Suppressor macrophage treated with lipopolysaccharide for 4 hours (primary cell): ENCODE measurements at regions not wholly inside any gene's neighbourhood (a gene's known extent, or its start where the extent isn't known, plus 50 kb on each side); places are given as distances from the start of the nearest gene placed in this dataset.
A peak's percentile ranks its signal among the peaks of the same experiment; 100 is the strongest.

ENCODE experiments used
- DNase-seq: peaks from one replicate; pipeline ENCODE4 v3.0.0-alpha.2; 2020

DNA sequence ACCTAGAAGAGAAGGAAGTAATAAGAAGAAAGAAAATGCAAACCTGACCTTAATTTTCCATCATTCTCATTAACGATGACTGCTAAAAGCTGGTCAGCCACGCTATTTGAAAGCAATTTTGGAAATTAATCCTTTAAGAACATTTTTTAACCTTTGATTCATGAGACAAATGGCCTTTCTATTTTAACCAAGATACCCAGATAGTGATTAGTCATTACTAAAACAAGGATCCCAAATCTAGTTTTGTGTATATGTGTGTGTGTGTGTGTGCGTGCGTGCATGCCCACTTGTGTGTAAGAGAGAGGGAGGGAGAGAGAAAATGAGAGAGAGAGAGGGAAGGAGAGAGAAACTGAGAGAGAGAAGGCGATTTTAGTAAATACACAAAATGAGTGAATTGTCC lies 329.5 kb downstream of the DEPDC1B start:
- no peak for DNase-seq

DNA sequence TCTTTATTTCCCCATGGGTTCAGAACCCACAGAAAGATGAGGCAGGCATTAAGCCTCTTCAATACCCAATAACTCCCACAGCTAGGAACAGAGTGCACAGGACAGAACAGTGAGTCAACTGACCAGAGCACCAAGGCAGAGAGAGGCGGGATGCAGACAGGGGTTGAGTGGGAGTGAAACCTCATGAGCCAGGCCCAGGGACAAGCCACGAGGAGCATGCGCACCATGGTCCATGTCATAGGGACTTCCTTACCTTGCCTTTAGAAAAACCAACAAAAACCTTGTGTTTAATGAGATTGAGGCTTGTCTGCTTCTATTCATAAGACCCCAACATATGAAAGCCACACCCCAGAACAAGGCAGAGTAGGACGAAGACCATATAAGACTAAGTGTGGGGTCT lies 330.6 kb downstream of the DEPDC1B start:
- DNase-seq: no peak

DNA sequence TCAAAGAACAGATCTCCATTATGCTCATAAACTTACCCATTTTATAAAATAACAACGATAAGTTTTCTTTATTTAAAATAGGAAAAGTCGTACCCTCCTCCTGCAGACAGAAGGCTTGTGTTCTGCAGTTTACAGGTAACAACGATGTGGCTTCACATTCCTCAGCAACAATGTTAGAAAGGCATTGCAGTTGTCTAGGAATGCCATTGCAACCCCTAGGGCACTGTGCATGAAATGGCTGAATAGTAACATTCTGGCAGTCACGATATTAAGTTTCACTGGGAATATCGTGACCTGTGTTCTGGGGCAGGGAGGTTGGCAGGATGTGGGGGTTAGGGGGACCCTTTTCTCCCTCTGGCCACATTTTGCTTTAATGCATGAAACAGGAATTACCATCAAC lies 331.9 kb downstream of the DEPDC1B start:
- DNase-seq: no peak

DNA sequence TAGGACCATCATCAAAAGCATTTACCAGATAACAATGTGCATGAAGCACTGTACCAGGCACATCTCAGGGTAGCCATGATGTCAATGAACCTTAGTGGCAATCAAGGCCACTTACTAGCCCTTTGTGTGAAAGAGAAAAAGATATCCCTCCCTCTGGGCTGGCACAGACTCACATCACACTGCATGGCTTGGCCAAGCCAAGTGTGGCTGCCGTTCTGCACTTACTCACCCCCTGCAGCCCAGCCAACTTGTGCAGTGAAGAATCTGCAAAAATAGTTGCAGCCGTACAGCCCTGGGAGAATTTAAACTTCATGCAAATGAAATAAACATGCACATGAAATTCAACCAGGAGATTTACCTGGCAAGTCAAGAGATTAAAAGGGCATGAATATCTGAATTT lies 333.5 kb downstream of the DEPDC1B start:
- no peak for DNase-seq

DNA sequence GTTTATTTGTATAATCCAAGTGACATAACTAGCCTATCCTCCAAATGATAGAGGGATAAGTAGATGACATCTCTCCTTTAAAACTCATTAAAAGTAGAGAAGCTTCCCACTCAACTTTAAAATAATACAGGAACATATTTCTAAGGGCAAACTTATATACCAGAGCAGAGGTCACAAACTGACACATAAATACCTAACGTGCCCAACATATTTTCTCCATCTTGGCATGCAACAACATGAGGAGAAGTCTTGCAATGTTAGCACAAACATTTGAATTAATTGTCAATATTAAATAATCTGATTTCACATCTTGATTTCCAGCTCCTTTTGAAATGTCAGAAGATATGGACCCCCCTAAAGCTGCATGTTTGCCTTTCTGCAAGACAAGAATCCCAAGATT lies 335.0 kb downstream of the DEPDC1B start:
- DNase-seq: no peak

DNA sequence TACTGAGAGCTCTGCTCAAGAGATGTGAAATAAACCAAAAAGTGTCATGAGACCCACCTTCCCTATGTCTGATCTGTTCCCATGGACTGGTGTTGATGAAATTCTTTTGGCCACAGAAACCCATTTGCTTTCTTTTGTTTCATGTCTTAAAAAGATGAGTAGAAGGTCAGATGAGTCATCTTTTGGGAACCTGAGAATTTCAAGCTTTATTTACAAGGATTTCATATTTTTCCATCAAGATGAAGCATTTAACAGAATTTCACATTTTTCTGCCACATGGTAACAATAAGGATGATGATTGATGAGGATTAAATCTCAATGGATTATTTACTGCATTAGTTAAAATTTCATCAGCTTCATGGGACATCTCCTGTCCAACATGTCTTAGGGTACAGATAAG lies 337.8 kb downstream of the DEPDC1B start:
- no peak for DNase-seq

DNA sequence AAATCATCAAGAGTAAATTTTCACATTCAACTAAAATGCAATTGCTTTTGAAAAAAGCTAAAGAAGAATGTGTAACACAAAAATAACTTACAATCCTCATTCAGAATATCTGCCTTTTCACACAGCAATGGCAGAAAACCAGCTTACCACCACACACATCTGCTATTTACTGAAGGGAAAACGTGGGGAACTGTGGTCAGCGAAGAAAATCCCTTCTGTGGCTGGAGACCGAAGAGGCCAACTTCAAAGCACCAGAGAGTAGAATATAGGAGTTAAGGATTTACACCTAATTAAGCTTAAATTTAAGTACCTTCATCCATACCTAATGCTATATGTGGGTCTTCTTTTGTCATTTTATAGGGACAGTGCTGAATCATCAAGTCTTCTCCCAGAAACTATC lies 339.6 kb downstream of the DEPDC1B start:
- no peak for DNase-seq

DNA sequence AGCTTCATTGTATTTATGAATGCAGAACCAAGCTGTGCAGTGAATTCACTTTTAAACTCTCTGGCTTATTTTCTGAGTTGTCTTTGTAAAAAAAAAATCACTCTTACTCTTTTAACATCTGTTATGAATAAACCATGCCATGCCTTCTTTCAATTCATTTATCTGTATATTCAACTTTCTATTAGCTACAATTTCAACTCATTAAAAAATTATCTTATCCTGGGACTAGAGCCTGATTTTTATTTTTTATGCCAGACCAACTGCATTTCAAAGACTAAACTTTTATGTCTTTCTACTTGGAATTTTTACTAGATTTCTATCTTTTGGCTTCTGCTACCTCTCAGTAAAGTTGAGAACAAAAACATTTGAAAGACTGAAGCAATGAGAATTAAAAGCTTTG lies 342.7 kb downstream of the DEPDC1B start:
- no peak for DNase-seq

DNA sequence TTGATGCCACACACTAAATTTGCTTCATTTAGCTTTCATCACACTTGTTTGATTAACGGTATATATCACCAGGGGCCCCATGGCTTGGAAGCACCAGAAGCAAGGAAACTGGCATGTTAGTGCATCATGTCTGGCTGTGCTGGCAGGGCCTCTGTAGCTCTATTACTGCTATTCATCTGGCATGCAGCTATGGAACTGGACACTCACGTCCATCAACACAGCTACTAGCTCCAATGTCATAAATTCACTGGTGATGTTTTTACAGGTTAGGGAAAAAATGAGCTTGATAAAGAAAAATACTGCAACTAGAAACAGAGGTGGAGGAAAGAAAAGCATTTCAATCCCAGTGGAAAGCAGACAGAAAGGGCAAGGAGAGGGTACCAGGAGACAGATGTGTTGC lies 343.2 kb downstream of the DEPDC1B start:
- DNase-seq: no peak

DNA sequence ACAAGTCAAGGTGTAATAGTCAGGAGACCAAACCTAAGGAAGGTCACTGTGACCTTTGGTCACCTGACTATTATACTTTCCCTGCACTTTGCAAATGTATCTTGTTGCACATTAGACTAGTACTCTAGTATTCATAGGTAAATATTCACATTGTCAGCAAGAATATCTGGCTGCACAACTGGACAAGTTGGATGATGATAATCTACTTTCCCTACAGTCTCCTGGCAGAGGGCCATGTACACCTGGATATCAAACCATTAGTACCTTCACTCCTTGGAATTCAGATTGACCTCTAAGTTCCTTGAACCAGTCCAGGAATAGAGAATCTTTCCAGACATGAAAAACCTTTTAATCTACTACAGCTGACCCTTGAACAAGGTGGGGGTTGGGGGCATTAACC lies 344.8 kb downstream of the DEPDC1B start:
- no peak for DNase-seq

DNA sequence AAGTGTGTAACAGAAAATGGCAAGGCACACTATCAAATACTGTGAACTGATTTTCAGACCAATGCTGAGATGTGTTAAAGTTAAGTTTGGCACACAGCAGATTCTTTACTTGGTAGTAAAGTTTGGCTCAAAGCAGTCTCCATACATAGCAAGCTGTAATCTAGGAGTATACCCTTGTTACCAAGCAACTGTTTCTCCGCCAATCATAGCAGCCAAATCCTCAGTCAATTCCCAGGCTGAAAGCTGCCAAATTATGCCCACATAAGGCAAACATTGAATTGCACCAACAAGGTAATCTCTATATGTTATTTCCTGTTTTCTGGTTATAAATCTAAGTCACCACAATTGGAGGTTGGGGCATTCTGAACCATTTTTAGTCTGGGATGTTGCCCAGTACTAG lies 345.7 kb downstream of the DEPDC1B start:
- no peak for DNase-seq

DNA sequence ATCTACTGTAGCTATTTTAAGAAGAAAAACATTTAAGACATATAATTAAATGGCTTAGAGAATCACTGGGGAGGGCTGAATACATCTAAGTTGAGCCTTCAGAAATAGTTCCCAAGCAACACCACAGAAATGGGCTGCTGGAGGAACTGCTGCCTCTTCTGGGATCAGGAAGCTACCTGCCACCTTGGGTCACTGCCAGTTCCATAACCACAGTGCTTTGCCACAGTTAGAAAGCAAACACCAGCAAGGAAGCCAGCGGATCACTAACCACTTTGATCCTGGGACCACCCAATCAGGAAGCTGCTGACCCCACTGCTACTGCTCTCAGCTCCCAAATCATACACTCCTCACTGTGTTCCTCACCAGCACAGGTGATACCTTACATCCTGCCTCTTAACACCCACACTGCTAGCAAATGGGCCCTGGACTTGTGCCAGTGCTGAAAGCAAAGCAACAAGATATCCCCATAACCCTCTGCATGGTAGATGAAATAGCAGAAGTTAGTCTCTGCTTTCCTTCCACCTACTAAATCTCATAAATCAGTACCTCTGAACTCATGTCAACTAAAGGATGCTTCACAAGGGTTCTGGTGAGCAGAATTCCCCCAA lies 346.9 kb downstream of the DEPDC1B start:
- DNase-seq: no peak

DNA sequence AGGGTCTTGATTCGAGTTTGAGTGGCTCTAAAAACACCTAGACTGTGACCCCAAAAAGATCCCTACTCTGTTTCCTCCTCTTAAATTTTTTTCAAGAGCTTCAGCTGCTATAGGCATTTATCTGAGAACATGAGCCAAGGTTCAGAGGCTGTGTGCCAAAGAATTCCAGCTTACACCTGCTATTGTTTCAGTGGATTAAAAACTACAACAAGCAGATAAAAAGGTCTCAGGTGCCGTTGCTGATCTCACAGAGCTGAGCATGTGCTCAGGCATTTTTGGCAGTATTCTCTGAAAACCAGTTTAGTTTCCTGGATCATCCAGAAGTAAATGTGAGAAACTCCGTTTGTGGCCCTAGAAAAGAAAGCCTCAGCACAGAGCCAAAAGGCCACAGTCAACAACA lies 349.2 kb downstream of the DEPDC1B start:
- no peak for DNase-seq

DNA sequence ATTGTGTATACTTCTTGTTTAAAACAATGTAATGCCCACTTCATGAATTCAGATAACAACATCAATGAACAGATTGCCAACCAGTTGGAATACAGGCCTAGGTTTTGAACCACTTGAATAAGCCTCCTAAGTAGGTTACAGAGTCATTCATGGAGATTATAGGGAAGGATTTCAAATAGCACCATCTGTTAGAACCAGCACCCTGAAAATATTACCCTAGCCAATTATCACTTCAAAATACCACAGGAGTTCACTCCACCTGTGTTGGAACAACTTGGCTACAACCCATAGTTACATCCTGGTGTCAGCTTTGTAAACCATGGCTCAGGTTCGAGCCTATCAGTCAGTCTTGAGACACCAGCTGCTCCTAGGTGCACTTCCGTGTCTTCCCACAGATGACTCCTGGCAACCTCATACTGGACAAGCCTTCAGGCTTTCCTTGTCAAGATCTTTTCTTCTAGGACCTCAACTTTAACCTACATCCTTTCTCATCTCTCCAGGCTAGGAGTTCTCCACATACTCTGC lies 350.0 kb downstream of the DEPDC1B start:
- no peak for DNase-seq

DNA sequence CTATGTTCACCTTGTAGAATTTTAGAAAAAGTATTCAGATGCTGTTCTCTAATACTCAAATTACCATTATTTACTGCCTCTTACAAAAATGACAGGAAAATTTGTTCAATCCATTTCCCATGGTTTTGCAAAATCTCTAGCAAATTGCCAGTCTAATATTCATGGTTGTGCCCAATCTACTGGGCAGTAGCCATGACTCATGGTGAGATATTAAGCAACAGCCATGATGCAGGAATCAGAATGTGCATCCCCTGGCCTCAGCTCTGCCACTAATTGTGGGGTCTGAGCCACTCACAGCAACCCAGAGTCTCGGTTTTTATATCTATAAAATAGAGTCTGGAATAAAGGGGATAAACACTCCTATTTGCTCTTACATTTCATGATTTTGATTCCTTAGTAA lies 353.6 kb downstream of the DEPDC1B start:
- peak; percentile 9 for DNase-seq

DNA sequence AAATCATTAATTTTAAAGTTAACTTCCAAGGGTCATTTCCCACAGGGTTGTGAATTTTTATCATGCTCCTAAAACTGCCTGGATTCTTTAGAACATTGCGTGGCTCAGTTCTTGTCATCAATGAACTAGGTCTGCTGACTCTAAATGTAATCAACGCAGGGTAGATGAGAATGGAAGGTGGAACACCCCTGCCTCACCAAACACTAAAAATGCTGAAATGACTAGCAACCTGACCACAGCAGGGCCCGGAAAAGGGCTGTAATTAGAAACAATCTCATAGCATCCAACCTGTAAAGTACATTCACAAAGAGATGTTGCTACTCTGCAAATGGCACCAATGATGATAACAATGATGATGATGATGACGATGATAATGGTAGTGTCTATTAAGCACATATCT lies 356.9 kb downstream of the DEPDC1B start:
- DNase-seq: no peak

DNA sequence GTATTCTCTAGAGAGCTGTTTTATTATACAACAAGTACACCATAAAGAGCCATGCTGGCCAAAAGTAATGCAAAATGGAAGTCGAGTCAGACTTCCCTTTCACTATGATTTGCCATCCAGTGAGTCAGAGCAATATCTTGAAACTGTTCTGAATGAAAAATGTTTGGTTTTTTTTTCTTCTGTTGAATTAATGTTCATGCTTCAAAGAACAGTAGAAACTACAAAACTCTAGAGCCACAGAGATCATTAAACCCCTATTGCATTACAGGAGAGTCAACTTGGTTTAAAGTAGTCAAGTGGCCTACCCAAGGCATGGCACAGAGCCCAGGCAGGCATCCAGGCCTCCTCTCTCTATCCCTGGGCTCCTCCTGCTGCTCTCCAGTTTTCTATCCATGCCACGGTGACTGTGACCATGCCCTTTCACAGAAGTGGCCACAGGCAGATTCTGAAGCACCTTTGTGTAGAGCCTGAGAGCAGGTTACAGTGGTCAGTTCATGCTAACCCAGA lies 358.9 kb downstream of the DEPDC1B start:
- DNase-seq: peak; percentile 6

DNA sequence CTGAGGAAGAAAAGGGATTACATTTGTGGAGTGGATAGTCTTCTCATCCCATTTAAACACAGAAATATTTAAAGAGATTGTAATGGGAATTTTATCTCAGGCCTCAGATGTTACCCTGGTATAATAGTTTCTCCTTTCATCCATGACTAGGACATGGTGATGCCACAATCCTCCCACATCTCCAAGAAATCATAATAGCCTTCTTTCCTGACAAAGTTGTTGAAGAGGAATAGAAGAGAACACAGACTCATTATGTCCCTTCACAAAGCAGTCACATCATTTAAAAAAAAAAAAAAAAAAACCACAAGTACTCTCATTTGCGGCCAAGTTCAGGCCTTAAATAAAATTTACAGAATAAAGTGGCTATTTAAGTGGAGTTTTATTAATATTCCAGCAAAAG lies 359.6 kb downstream of the DEPDC1B start:
- no peak for DNase-seq

DNA sequence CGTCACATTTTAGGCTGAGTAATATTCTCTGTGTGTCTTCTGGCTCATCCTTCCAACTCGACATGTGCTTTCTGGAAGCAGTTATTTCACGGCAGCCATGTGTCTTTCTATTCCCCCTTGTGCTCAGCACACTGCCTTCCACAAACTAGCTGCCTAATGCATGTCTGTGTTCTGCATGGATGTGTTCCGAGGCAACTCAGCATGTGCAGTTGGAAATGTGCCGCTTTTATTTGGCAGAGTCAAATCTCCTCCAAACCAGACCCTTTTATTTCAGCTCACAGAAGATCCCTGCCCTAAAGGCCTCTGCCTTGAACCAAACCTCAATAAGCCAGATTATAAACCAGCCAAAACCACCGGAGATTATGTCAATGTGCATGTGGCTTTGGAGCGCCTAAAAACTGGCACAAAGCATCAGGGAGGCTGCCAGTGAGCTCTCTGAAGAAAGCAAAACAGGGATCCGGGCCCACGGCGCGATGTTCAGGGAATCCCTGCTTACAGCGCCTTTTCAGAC lies 360.2 kb downstream of the DEPDC1B start:
- no peak for DNase-seq

DNA sequence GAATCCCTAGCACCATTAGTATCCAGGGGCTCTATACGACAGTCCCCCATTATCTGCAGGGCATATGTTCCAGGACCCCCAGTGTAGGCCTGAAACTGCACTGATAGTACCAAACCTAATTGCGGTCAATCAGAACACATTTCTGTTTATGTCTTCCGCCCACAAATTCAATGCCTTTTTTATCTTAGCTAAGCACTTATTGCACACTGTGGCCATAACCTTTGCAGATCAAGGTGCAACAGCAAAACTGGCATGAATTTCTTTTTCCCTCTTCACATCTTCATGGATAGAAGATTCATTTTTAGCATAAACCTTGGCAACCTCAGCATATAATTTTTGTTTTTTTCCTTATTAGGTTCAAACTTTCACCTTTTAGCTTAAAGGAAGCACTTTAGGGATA lies 361.1 kb downstream of the DEPDC1B start:
- DNase-seq: no peak

DNA sequence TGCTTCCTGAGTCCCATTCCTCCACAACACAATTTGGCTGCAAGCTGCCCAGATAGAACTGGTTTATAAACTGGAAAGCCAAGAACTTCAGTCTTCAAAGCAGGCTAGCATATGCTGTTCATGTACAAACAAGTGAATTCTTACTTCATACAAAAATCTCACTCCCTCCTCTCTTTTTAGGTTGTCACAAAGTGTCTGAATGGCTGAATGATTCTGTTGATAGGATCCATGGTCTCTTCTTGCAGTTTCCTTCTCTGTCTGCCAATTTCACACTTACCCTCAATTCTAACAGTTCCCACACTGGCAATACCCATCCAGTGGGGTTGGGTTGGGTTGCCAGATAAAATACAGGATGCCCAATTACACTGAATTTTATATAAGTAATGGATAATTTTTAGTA lies 363.5 kb downstream of the DEPDC1B start:
- no peak for DNase-seq

DNA sequence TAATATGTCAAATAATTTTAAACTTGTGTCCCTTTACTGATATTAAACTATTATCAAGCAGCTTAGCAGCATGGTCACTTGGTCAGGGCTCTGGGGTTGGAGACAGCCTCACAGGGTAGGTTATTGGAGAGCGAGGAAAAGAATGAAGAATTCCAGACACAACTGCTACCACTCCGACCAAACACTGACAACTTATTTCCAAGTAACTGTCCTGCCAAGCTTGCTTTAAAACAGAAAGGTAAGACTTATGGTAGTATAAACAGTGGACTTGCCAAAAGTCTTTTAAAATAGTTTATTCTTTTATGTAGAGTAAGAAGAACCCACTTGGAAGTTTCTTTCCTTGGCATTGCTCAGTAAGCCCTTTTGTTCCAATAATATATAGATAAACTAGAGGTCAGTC lies 364.1 kb downstream of the DEPDC1B start:
- no peak for DNase-seq

DNA sequence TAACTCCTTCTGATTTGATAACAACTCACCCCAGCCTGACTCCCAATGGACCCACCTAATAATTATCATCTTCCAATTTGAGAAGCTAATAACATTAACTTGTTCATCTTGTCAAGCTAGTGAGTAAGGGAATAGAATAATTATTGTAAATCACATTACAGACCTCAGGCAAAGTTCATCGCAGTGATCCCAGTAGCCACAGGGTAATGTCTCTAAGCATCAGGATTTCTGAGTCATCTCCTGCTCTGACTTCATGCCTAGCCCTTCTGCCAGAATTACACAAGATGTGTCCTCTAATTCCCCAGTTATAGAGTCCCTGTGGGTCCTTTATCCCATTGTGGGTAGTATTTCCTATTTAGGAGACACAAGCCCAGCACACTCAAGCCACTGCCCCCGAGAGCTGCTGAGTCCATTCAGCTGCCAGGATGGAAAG lies 365.7 kb downstream of the DEPDC1B start:
- DNase-seq: peak; percentile 65

DNA sequence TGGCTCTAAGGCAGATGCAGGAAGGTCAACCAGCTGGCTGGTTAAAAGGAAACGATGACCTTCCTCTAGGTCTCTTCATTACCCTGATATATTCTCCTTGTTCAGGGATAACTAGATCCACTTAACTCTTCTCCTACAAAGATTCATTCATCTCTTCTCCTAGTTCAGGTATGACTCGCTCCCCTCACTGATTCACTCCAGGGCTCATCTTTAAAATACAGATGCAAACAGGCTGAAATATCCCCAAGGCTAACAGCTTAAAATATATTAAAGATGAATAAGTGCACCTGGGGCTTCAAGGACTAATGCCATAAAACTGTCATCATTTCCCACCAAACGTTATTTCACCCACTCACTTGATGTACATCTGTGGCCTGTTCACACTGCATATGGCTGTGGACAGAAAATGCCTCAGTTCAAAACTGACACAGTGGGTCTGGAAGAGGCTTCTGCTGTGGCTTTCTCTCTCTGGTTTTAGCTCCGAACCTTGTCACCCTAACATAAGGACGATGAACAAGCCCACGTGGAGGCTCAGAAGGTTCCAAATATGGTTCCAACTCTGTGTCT lies 366.9 kb downstream of the DEPDC1B start:
- DNase-seq: no peak
